CD1c-positive myeloid dendritic cell (primary cell): ENCODE measurements at regions not wholly inside any gene's neighbourhood (a gene's known extent, or its start where the extent isn't known, plus 50 kb on each side); places are given as distances from the start of the nearest gene placed in this dataset.
A peak's percentile ranks its signal among the peaks of the same experiment; 100 is the strongest.
"Not testable (repeated sequence)": the region's sequence is repeated elsewhere in the genome, so short reads cannot be mapped to it uniquely, and the experiment has no call there.

ENCODE experiments used
- DNase-seq: peaks from one replicate; pipeline ENCODE4 v3.0.0-alpha.2; 2016; ENCODE audit errors: extremely low spot score

DNA sequence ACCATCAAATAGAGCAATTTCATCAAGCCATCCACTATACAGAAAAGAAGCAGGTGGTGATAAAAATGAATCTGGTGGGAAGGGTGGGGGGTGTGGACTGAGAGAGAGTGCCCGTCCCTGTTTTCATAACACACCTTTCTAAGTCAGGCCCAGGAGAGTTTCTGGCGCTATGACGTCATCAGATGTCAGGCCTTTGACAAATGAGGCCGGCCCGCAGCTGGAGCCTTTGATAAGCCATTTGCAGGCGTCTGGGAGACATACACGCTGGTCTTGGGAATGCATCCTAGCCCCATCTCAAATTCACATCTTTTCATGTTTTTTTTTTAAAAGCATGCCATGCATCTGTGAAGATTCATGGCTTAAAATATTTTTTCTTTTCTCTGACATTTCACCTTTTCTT lies 404.5 kb downstream of the BCOR start:
- no peak for DNase-seq

DNA sequence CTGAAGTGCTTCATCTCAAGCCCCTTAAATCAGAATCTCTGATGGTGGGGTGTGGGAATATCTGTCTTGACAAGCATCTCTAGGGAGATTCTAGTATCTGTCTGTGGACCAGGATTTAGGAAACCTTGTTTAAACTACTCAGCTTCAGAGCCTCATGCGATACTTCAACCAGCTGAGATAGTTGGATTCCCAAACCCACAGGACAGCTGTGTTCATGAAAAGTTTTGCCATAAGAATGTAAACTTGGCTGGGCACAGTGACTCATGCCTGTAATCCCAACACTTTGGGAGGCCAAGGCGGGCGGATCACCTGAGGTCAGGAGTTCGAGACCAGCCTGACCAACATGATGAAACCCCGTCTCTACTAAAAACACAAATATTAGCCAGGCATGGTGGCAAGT lies 395.1 kb downstream of the BCOR start:
- DNase-seq, result not testable (repeated sequence)

DNA sequence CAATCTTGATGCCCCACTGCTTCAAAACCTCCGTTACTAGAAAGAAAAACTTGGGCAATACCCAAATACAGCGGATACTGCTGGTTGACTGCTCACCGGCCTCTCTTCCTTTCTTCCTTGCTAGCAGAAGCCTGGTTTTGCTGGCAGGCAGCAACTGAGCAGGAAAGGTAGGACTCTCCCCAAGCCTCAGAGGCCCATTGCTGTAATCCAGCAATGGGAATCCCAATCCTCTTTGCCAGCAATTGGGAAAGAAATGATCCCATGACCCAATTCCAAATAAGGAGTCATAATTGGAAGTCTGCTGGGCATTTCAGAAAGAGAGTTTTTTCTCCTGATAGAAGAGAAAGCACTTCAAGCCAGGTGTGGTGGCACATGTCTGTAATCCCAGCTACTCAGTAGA lies 394.5 kb downstream of the BCOR start:
- no peak for DNase-seq

DNA sequence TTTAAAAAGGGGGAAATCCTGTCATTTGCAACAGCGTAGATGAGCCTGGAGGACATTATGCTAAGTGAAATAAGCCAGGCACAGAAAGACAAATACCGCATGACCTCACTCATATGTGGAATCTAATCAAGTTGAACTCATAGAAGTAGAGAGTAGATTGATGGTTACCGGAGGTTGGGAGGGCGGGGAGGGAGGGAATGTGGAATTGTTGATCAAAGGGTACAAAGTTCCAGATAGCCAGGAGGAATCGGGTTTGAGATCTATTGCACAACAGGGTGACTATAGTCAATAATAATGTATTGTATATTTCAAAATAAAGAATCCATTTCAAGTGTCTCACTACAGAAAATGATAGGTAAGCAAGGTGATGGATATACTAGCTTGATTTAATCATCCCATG lies 393.2 kb downstream of the BCOR start:
- DNase-seq, result no peak

DNA sequence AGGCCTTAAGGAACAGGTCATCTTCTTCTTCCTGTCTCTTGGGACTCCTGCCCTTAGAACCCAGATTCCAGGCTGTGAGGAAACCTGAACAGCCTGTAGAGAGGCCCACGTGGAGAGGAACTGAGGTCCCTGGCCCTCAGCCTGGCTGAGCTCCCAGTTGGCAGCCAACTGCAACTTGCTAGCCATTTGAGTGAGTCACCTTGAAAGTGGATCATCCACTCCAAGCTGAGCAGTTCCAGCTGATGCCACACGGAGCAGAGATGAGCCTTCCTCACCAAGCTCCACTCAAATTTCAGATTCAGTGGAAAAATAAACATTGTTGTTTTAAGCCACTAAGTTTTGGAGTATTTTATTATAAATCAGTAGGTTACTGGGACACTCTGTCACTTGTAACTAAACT lies 392.5 kb downstream of the BCOR start:
- DNase-seq, result peak; percentile 13

DNA sequence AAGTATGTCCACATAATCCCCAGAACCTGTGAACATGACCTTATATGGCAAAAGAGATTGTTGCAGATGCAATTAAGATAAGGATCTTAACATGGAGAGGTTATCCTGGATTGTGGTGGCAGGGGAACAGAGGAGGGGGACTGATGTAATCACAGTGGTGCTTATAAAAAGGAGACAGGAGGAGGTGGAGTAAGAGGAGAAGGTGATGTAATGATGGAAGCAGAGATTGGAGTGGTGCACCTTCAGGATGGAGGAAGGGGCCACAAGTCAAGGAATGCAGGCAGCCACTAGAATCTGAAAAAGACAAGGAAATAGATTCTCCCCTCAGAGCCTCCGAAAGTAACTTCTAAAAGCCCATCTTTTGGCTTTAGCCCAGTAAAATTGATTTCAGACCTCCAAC lies 388.4 kb downstream of the BCOR start:
- DNase-seq, result no peak

DNA sequence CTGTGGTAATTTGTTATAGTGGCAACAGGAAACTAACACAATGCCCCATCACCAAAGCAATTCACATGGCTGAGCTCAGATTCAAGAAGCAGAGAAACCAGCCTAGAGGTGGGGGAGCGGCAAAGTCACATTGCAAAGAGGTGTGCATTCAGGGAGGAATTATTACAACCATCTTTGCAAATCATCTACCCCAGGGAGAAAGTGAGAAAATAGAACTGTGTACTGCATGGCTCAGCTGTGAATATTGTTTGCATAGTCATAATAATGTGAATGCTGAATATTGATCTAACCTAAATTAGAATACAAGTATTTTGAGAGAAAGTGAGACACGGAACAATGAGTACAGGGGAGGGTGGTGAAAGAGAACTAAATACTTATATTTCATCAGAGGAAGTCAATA lies 387.9 kb downstream of the BCOR start:
- DNase-seq, result no peak

DNA sequence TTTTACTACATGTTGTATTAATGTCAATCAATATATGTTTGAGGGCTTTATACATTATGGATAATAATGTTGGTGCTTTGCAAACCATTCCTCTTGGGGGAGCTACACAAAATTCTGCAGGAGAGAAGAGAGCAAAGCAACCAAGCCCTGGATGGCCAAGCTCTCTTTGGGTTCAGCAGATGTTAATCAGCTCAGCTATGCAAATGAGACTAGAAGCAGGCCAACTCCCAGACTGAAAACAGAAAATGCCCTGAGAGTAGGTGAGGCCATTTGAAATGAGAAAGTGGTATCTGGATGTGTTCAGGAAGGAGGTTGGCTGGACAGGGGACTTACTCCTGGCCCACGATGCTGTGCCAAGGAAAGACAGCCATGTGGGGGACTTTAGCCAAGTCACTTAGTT lies 387.0 kb downstream of the BCOR start:
- DNase-seq, result no peak

DNA sequence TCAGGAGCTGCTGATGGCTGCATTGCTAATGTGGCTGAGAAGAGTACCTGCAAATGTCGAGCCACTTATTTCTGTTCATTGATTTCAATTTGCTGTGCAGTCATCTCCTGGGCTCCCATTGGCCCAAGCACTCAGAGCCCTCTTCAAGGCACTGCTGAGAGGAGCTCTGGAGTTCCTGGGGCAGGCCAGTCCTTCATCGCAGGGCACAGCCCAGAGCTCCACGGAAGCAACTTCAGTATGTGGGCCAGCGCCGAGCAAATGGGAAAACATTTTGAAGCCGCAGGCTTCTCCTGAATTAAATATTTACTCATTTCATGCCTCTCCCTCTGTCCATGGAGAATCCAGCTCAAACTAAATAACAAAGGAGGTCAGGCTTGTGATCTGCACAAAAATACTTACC lies 383.3 kb downstream of the BCOR start:
- no peak for DNase-seq

DNA sequence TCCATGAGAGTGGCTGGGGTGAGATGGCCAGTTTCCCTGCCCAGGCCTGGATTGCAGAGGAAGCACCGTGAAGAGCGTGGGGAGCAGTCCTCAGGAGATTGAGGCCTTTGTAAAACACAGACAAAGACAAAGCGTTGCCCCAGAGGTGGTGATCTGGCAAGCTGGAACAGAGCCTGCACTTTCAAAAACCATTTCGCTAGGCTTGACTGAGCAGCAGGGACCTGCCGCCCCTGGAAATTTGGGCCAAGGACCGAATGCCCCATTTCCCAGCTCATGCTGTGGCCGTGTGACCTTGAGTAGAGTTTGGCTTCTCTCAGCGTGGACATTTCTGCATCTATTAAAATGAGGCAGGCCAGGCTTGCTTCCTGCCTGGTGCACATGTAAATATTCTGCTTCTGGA lies 381.4 kb downstream of the BCOR start:
- no peak for DNase-seq

DNA sequence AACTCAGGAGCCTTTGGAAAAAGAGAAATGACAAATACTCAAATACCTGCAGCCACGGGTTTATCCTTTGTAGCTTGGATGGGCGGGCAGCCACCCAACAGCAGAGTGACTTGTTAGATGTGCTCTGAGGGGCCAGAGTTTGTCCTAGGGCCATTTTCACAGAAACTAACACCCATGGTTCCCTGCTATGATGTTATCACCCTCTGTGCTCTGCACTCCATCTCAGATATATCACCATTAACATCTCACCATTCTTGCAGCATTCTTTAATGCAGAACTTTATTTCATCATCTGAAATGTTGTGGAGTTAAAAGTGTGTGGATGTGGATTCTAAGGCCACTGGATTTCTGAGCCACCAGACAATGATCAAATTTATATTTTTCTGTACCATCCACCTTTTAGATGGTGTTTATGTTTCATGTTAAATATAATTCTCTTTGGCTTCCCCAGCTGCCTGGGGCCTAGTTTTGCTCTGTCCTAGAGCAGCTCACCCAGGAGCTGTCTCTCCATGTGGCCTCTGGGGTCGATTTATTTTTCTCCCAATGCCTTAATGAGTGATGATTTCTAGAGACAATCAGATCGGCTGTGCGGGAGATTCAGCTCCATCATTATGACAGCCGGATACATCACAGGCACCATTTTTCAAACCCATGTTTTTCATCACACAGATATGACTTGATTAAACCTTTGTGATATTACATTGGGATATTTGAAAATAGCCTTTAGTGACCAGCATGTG lies 380.8 kb downstream of the BCOR start:
- no peak for DNase-seq

DNA sequence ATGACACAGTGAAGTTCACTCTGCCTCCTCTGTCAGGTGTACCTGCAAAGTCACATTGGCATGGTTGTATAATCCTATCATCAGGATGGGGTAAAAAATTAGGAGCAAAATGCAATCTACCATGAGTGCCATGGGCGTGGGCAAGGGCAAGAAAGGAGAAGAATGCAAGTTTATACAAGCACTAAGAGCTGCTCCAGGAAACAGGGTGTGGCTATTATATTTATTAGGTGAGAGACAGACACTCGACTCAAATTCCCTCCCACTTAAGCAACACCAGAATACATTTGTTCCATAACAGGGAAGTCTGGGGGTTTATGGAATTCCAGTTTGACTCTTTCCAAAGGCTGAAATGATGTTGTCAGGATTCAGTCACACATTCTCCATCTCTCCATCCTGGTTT lies 378.8 kb downstream of the BCOR start:
- DNase-seq, result no peak

DNA sequence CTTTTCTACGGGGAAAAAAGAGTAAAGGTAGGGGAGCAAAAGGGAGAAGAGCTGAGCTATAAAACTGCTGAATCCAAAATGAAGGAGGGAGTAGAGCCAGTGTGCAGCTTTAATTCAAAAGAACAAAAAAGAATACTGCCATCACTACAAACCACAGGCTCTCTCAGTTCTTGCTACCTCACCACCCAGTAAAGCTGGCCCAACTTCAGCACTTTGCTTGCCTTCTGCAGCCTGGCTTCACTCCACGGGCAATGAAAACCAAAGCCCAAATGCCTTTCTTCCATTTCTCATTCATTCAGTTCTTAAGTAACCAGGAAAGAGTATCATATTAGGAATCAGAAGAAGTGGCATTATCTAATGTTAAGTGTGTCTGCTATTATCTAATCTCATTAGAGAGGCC lies 376.8 kb downstream of the BCOR start:
- no peak for DNase-seq

DNA sequence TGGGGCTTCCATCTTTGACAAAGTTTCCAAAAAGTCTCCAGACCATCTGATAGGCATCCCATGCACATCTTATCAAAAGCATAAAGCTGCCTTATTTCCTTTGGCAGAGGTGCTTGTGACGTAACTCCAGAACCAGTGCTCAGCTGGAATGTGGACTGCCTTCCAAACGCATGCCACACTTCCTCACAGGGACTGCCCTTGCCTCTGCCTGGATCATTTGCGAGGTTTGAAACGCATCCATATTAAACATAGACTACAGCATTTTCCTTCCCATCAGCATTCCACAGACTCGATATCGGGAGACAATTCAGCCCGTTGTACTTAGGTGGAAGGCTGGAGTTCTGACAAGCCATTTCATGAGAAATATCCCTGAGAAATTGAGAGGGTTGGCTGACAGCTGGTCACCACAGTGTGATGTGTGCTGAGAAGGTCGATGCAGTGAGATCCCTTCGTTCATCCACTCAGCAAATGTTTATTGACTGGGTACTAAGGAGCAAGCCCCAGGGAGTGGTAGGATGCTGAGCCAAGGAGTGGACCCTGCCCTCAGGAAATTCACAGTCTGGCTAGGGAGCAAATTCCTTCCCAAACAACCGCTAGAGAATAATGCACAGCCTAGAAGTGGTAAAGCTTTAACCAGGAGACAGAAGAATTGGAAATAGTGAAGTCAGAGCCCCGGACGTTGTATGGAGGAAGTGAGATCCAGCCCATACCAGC lies 376.0 kb downstream of the BCOR start:
- DNase-seq, result peak; percentile 21

DNA sequence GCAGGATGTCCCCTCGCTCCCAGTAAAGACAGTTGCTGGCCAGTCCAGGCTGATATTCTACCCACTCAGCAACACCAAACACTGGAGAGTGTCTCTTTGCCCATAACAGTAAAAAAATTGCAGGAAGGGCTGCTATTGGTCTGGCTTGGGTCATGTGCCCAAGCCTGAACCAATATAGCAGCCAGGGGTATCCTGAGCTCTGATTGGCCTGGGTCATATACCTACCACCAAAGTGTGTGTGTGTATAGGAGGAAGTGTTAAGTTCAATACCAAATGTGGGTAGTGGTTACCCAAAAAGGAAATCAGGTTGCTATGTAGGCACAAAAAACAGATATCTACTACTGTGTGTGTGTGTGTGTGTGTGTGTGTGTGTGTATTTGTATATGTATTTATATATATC lies 373.2 kb downstream of the BCOR start:
- DNase-seq, result peak; percentile 3

DNA sequence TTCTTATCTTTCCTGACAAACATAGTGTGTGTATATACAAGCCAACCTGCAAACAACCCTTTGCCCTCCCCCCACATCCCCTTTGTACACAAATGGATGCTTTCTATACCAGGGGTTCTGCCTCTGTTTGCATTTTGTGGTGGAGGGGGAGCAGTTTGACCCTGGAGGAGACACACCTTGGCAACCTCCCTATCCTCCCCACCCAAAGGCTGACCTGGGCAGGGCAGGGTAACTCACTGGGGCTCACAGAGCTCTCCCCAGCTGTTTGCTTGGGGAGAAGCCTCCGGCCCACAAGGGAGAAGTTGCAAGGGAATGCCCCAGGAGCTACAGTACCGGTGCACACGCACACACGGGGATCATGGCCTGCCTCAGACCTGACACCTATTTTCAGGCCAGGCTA lies 372.6 kb downstream of the BCOR start:
- DNase-seq, result no peak

DNA sequence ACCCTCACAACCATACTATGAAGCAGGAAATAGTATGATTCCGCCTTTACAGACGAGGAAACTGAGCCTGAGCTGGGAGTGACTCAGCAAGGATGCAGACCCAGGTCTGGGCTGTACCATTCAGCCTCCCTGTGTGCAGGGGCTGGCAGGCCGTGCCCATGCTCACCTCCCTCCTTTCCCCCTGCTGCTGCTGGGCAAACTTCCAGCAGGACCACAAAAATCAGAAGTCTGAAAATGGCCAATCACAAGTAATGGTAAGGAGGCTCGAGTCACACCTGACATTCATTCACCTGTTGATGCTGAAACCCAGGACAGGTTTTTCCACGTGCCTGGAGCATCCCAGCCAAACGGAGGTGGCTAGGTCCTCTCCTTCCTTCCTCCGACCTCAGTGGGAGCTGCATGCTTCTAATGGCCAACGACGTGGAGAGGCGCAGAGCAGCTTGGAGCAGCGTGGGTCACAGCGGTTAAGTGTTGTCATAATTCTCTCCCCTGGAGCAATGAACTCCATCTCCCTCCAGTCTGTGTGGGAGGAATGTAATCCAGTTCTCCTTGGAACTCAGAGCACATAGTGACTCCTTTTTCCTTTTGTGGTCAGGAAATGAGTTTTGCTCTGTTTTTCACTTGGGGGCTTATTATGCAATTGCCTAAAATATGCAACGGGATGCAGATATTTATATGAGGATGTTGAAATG lies 371.7 kb downstream of the BCOR start:
- peak; percentile 35 for DNase-seq

DNA sequence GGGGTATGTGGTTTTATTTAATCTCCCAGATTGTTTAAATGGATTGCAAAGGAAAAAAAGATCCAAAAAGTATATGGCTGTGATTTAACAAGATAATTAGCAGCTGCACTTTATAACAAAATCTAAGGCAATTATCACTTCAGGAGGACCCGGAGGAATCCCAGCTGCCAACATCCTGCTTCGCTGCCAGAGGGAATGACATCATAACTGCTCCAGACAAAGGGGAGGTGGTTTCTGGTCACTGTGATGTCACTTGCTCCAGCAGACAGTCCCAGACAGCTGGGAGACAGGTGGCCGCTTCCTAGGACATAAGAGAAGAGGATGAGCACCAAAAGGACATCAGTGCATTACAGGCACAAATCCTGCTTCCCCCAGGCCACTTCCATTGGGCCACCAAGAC lies 371.0 kb downstream of the BCOR start:
- no peak for DNase-seq

DNA sequence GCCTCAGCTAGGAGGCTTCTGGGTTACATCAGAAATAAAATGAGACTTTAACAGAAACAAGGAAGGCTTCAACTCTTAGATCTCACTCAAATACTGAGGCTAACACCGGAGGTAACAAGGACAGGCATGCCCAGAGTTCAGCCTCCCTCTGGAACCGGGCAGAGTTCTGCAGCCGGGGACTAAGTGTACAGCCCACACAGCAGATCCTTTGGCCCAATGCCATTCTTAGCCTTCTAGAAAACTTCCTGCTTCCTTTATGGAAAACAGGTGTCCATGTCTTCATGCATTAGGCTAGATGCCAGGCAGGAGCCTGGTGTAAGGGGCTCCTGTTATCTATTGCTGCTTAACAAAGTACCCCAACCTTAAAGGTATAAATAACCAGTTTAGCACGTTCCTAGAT lies 369.7 kb downstream of the BCOR start:
- DNase-seq, result no peak

DNA sequence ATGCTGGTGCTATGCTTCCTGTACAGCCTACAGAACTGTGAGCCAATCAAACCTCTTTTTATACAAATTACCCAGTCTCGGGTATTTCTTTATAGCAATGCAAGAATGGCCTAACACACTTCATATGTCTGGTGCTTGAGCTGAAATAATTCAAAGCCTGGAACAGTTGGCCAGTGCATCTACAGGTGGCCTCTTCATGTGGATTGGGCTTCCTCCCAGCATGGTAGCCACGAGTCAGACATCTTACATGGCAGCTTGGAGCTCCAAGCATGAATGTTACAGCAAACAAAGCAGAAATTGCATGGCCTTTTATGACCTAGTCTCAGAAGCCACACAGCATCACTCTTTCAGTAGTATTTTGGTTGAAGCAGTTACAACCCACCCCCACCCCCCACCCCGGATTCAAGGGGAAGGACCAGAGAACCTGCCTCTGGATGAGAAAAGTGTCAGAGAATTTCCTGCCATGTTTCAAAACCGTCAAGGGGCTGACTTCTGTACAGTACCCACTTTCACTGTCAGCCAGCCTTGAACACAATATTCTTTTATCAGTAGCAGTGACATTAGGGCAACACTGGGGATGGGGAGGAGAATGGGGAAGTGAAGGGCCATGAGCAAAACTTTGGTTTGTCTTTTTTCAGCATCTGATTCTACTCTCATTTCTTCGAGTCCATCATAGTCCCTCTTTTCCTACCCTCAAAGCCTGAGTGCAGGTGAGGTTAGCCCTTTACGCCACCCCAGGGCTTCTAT lies 368.7 kb downstream of the BCOR start:
- DNase-seq, result no peak

DNA sequence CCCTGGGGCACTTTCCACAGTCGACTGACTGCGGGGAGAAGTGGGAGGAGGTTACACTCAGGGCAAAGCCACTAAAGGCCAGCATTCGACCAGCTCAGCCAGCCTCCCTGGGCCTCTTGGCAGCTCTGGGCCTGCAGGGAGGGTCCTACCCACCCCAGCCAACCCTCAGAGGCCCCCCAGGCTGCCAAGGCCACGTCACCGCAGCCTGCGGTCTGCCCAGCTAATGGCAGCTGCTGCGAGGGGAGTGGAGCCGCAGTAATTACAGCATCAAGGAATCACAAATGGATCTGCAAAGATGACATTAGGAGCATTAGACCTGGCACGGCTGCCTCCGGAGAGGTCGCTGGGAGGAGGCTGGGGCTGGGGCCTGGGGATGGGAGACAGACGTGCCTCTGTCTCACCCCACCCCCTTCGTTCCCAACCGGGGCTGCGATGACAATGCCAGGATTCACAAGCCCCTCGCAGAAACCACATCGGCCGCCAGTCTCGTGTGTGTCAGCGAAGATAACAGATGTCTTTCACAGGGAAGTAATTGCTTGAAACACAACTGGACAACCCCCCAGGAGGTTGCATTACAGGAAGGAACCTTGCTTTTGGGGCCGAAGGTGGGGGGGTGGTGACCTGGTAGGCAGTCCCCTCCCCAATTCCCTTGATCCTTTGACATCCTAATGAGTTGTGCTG lies 367.6 kb downstream of the BCOR start:
- no peak for DNase-seq
